ENCODE measurements at regions not wholly inside any gene's neighbourhood (a gene's known extent, or its start where the extent isn't known, plus 50 kb on each side); places are given as distances from the start of the nearest gene placed in this dataset.

DNA sequence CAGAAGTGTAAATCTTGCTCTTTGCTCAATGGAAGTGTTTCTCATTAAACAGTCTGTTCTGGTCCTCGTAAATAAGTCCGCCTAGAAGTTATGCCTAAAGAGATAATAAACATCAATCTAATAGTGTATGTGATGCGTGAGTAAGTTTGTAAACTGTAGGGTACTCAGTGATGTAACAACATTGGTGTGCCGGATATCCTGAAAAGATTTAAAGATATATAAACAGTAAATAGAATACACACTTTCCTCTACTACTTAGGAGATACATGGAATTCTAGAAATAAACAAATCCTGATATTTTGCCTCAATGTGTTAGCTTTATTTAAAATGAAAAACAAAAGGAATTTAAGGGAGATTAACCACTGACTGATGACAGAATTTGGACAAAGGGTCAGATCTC lies 123.5 kb downstream of the AHR start:
- Histone ChIP-seq H3K27ac (ENCODE audit: low read depth, low read length) (no peak overlapping the region), H2AFZ (ENCODE audit: low read depth, low read length, poor library complexity, severe bottlenecking) (no peak overlapping the region), H3K4me3 (replicated peaks in 1 of 2; ENCODE audit: low read depth in 1 of 2, low read length in 2 of 2) (no peak overlapping the region), H3K4me2 (ENCODE audit: low read length) (no peak overlapping the region), H3K9me2 (ENCODE audit: insufficient read depth) (no peaks in the 10 kb centered on the region), H3K36me3 (ENCODE audit: control insufficient read depth in 1 of 2, insufficient read depth in 2 of 2, low read length in 2 of 2) (no peaks in the 10 kb centered on the region), H3K79me2 (ENCODE audit: insufficient read depth, low read length) (no peaks in the 10 kb centered on the region), H3K9me3 (ENCODE audit: control insufficient read depth in 1 of 2, insufficient read depth in 1 of 2, low read depth in 1 of 2, low read length in 2 of 2) (no peaks in the 10 kb centered on the region), H3K9ac (ENCODE audit: low read length) (no peak overlapping the region), H3K27me3 (ENCODE audit: insufficient read depth, low read length) (no peaks in the 10 kb centered on the region), H3K4me1 (ENCODE audit: control insufficient read depth in 1 of 2, insufficient read depth in 2 of 2, low read length in 2 of 2) (no peaks in the 10 kb centered on the region), H4K20me1 (ENCODE audit: insufficient read depth) (no peaks in the 10 kb centered on the region)
- DNase-seq (ENCODE audit: low read depth, low spot score) (no peak), ATAC-seq (no peak)
- CTCF ChIA-PET = no interaction called here
- TF ChIP-seq JUND (IDR thresholded peaks at IDR 0.05) (no peak), CEBPB (IDR thresholded peaks at IDR 0.05; ENCODE audit: low read depth) (no peak), EZH2 (IDR thresholded peaks at IDR 0.05) (no peak), ZNF274 (IDR thresholded peaks at IDR 0.05; ENCODE audit: low read depth, low read length) (no peak), SRF (IDR thresholded peaks at IDR 0.05; ENCODE audit: low read depth) (no peak), ZFX (IDR thresholded peaks at IDR 0.05) (no peak), TCF7L2 (IDR thresholded peaks at IDR 0.05; ENCODE audit: borderline replicate concordance, extremely low read depth, insufficient read depth, insufficient read length) (no peak), YY1 (IDR thresholded peaks at IDR 0.05; ENCODE audit: extremely low read depth, insufficient replicate concordance, low read depth, low read length) (no peak)
- POLR2A ChIA-PET = no interaction called here
- intact Hi-C loops (cut with micrococcal nuclease) = no loop called here
- RAD21 ChIA-PET (ENCODE audit: low non-redundant PET in 1 of 2, low total read pairs in 2 of 2, uncharacterized antibody in 2 of 2, unreplicated experiment in 2 of 2) = no interaction called here
- no TSS peak for BruUV-seq (replicated peaks)

DNA sequence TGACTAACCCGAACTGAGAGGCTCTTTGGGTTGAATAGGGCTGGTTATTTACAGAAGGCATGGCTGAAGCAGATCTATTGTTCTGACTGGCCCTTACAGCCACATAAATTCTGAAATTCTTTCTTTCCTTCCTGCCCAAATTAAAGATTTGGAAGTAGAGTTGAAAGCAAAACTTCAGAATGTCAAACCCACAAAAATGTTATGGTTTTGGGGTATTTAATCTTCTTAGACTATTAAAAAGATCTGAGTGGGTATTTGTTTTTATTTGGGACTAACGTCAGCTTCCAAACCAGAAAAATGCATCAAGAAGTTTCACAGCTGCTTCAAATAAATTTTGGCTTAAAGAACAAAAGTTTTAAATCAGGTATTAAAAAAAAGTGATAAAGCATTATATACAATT lies 124.5 kb downstream of the AHR start:
- H3K79me2 ChIP-seq (ENCODE audit: insufficient read depth, low read length) = no peaks in the 10 kb centered on the region
- intact Hi-C loops (cut with micrococcal nuclease) = no loop called here
- no TSS peak for BruUV-seq (replicated peaks)
- TF ChIP-seq, protein P1, sequence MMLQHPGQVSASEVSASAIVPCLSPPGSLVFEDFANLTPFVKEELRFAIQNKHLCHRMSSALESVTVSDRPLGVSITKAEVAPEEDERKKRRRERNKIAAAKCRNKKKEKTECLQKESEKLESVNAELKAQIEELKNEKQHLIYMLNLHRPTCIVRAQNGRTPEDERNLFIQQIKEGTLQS (IDR thresholded peaks at IDR 0.05) = no peak
- TF ChIP-seq POLR2AphosphoS5 (IDR thresholded peaks at IDR 0.05; ENCODE audit: low read depth, low read length) (no peak), RAD21 (IDR thresholded peaks at IDR 0.05; ENCODE audit: low read depth) (no peak), EGR1 (IDR thresholded peaks at IDR 0.05; ENCODE audit: low read depth) (no peak), TCF7L2 (IDR thresholded peaks at IDR 0.05; ENCODE audit: borderline replicate concordance, extremely low read depth, insufficient read depth, insufficient read length) (no peak), CBX3 (IDR thresholded peaks at IDR 0.05; ENCODE audit: low read depth) (no peak), EZH2 (IDR thresholded peaks at IDR 0.05) (no peak), ZNF274 (IDR thresholded peaks at IDR 0.05; ENCODE audit: low read depth, low read length) (no peak), SP1 (IDR thresholded peaks at IDR 0.05; ENCODE audit: low read depth) (no peak), CEBPB (IDR thresholded peaks at IDR 0.05; ENCODE audit: low read depth) (no peak), SIN3A (IDR thresholded peaks at IDR 0.05; ENCODE audit: low read depth) (no peak)
- TF ChIP-seq, protein P2, sequence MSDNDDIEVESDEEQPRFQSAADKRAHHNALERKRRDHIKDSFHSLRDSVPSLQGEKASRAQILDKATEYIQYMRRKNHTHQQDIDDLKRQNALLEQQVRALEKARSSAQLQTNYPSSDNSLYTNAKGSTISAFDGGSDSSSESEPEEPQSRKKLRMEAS (IDR thresholded peaks at IDR 0.05) = no peak
- no peaks in the 10 kb centered on the region for H3K9me3 ChIP-seq (ENCODE audit: control insufficient read depth in 1 of 2, insufficient read depth in 1 of 2, low read depth in 1 of 2, low read length in 2 of 2)
- H3K9ac ChIP-seq (ENCODE audit: low read length) = no peak overlapping the region
- ChIA-PET CTCF (no interaction called here), RAD21 (ENCODE audit: low non-redundant PET in 1 of 2, low total read pairs in 2 of 2, uncharacterized antibody in 2 of 2, unreplicated experiment in 2 of 2) (no interaction called here), POLR2A (no interaction called here)
- no peak for DNase-seq (ENCODE audit: low read depth, low spot score)
- H3K36me3 ChIP-seq (ENCODE audit: control insufficient read depth in 1 of 2, insufficient read depth in 2 of 2, low read length in 2 of 2) = no peaks in the 10 kb centered on the region
- H3K27me3 ChIP-seq (ENCODE audit: insufficient read depth, low read length) = no peaks in the 10 kb centered on the region
- H3K27ac ChIP-seq (ENCODE audit: low read depth, low read length) = no peak overlapping the region
- no peaks in the 10 kb centered on the region for H4K20me1 ChIP-seq (ENCODE audit: insufficient read depth)
- ATAC-seq = no peak
- H3K4me2 ChIP-seq (ENCODE audit: low read length) = no peak overlapping the region
- H2AFZ ChIP-seq (ENCODE audit: low read depth, low read length, poor library complexity, severe bottlenecking) = no peak overlapping the region
- no peaks in the 10 kb centered on the region for H3K4me1 ChIP-seq (ENCODE audit: control insufficient read depth in 1 of 2, insufficient read depth in 2 of 2, low read length in 2 of 2)
- H3K4me3 ChIP-seq (replicated peaks in 1 of 2; ENCODE audit: low read depth in 1 of 2, low read length in 2 of 2) = no peak overlapping the region
- H3K9me2 ChIP-seq (ENCODE audit: insufficient read depth) = no peaks in the 10 kb centered on the region
